Medulla oblongata (tissue), 1 donor: ENCODE measurements at regions not wholly inside any gene's neighbourhood (a gene's known extent, or its start where the extent isn't known, plus 50 kb on each side); places are given as distances from the start of the nearest gene placed in this dataset.
"Not testable (repeated sequence)": the region's sequence is repeated elsewhere in the genome, so short reads cannot be mapped to it uniquely, and the experiment has no call there.

ENCODE experiments used
- DNase-seq: peaks from one replicate; pipeline ENCODE4 v3.0.0-alpha.2; 2015; ENCODE audit errors: extremely low spot score

DNA sequence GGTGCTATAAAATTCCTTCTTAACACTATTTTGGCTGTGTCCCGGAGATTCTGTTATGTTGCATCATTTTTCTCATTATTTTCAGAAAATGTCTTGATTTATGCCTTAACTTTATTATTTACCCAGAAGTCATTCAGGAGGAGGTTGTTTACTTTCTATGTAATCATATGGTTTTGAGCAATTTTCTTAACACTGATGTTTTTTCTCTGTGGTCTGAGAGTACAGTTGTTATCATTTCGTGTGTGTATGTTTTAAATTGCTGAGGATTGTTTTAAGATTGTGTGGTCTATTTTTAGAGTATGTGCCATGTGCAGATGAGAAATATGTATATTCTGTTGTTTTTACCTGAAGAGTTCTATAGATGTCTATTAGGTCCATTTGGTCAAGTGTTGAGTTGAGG lies 498.1 kb upstream of the ZNF608 start:
- DNase-seq, result no peak

DNA sequence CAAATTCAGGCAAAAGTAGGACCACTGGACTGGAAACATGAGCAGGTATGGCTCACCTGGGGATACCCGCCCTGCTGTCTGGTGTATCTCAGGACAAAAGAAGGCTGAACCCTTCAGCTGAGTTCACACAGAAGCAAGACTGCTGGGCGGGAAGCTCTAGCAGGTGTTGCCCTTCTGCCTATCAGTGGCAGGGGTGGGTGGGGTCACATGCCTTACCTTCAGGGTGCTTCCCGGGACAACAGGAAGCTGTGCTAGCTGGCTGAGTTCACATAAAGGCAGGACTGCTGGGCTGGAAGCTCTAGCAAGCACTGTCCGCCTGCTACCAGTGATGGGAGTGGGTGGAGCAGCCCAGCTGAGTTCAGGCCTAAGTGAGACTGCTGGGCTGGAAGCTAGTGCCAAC lies 498.8 kb upstream of the ZNF608 start:
- DNase-seq, result no peak

DNA sequence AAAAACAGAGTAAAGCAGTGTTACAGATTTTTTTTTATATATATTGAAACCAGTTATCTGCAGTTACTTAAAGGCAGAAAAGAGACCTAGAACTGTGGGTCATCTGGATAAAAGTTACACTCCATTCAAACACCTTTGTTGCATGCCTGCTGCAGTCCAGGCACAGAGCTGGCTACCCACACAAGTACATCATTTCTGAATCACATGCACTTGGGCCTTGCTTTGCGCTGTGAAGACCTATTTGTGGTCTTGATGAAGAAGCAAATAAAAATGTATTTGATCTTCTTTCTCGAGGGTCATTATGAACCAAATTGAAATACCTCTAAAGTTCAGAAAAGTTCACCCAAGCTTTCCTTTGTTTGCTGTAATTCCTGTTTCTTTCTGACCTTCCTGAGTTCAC lies 503.0 kb upstream of the ZNF608 start:
- DNase-seq, result no peak

DNA sequence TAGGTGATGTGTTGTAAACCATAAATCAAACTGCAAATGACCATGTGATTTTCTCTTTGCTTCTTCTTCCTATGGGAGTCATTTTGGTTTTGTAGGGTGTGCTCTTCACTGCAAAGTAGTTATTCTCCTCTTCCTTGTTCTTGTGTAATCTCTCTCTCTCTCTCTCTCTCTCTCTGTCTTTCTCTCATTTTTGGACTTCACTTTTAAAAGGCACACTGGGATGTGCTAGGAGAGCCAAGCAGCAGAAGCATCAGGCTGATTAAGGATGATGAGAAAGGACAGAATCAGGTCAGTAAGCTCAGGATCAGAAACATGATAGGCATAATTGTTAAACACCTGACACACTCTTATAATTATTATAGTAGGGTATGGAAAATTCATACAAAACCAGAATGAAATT lies 505.3 kb upstream of the ZNF608 start:
- no peak for DNase-seq

DNA sequence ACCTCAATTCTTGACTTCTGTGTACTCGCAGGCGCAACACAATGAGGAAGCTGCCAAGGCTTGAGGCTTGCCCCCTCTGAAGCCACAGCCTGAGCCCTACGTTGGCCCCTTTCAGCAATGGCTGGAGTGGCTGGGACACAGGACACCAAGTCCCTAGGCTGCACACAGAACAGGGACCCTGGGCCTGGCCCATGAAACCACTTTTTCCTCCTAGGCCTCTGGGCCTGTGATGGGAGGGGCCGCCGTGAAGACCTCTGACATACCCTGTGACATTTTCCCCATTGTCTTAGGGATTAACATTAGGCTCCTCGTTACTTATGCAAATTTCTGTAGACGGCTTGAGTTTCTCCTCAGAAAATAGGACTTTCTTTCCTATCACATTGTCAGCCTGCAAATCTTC lies 507.2 kb upstream of the ZNF608 start:
- DNase-seq, result not testable (repeated sequence)

DNA sequence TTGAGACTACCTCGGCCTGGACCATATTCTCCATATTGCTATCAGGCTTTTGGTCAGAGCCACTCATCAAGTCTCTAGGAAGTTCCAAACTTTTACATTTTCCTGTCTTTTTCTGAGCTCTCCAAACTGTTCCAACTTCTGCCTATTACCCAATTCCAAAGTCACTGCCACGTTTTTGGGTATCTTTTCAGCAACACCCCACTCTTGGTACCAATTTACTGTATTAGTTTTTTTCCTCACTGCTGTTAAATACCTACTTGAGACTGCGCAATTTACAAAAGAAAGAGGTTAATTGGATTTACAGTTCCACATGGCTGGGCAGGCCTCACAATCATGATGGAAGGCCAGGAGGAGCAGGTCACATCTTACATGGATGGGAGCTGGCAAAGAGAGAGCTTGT lies 507.8 kb upstream of the ZNF608 start:
- no peak for DNase-seq

DNA sequence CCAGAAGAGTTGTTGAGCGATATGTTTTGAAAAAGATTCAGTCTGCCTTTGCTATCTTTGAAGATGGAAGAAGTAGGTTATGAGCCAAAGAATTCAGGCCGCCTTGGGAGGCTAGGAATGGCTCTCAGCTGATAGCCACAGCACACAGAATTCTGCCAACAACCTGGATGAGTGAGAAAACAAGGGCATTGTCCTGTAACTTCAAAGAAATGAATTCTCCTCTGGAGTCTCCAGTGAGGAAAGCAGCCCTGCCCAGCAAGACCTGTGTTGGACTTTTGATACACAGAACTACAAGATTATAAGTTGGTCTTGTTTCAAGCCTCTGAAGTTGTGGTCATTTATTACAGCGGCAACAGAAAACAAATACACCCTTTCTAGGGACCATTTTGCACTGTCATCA lies 509.9 kb upstream of the ZNF608 start:
- DNase-seq, result no peak

DNA sequence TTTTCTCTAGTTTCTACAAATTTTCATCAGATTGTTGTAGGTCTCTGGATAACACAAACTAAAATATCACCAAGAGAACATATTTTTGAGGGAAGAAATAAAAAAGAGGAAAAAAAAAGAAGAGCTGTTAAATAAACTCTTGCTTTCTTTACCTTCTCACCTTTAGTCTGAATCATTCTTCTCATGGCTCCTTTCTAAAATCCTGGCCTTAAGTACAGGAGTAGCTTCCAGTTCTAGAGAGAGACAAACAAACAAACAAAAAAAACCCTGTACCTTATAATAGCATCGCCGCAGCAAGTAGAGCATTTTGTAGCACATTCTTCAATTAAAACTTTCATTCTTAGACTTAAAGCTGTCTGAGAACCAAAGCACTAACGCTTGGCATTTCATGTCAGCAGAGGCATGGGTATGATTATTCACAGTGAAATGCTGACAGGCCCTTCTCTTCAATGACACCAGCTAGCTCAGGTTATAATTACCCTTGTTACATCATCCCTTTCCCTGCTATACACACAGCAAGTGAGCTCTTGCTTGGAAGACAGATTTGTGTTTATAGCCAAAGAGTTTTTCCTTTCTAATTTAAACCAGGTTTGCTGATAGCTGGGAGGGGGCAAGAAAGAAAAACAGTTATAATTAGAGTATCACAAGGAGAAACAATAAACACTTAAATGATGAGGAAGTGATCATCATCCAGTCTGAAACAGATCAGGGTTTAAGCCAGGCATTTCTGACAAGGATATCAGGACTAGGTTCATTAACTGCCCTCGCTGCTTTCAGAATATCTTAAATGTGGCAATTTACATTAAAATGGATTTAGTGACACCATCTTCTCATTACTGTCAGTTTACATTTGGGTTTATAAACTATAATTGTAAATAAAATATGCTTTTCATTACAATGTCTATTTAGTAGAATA lies 510.9 kb upstream of the ZNF608 start:
- DNase-seq, result no peak

DNA sequence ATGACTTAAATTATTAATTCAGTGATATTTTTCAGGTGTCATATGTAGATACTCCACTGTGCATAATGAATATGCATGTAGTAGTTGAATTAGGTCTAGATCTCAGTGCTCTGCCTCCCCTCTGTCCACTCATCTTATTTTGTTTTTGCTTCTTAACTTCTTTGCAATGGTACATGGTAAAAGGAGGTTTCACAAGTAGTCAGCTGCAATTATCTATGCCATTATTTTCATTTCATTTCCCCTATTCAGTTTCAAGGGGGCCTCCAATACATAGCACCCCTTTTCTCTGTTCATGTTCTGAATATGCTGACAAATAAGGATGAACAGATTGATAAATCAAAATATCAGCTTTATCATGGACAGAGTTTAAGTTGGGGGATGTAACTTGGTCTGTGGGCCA lies 511.6 kb upstream of the ZNF608 start:
- DNase-seq, result no peak

DNA sequence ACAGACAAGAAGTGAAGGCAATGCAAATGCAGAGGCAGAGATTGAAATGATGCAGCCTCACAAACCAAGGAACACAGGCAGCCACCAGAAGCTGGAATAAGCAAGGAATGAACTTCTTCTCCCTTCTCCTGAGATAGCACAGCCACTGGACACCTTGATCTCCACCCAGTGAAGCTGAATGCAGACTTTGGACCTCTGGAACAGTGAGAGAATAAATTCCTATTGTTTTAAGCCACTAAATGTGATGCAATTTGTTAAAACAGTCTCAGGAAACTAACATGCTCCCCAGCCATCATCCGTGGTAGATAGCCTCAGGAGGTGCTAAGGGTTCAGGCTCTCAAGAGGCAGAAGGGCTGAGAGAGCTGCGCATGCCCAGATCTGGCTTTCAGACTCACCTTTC lies 512.2 kb upstream of the ZNF608 start:
- DNase-seq, result no peak

DNA sequence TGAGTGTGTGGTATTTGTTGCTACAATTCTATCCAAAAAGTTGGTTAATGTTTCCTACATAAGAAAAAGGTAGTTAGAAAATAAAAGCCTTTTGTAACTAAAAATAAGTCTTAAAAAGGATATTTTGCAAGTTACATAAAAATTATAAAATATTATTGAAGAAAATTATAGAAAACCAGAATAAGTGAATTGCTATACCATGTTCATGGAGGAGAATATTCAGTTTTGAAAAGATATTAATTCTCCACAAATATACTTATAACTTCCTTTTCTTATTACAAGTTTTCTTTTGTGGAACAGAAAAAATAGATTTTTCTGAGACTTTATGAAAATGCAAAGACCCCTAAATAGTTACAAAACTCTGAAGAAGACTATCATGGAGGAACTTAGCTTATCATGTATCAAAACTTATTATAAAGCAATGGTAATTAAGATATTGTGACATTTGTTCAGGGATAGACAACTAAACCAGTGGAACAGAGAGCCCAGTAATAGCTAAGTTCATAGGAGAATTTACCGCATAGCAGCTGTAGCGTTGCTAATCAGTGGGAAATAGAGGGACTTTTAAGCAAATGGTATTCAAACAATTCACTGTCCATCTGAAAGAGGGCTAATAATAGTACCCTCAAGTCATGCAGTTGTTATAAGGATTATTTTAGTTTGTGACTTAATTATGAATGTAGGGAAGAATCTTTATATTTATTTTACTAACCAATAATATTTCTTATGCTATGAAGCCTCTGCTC lies 515.2 kb upstream of the ZNF608 start:
- no peak for DNase-seq

DNA sequence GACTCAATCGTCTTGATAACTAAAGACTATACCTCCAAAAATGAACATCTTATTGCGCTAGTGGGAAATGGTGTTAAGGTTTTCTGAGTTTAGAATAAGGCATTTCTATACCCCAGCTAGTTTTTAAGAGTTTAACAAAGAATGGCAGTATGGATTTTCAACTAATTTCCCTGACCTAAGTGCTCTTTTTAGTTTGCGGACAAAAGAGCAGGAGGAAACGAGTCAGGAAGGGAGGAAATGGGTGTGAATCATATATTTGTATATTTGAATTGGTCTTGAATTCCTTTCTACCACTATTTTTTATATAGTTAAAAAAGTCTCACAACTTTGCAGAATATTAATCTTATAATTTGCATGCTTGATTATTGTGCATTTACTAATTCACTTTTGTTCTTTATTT lies 516.3 kb upstream of the ZNF608 start:
- no peak for DNase-seq

DNA sequence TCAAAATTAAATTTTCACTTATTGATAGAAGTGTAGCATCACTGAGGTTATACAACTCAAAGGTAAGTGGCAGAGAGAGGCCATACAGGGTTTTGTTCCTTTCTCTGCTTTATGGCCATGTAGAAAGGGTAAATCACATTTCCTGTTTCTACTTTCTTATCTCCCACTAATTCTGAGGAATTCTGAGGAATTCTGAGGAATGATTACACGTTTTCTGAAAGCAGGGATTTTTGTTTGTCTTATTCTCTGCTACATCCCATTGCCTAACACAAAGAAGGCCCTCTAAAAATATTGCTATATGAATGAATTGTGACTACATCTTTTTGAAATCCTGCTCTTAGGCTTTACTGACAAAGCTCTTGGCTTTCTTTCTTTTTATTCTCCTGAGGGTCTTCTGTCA lies 516.9 kb upstream of the ZNF608 start:
- DNase-seq, result no peak

DNA sequence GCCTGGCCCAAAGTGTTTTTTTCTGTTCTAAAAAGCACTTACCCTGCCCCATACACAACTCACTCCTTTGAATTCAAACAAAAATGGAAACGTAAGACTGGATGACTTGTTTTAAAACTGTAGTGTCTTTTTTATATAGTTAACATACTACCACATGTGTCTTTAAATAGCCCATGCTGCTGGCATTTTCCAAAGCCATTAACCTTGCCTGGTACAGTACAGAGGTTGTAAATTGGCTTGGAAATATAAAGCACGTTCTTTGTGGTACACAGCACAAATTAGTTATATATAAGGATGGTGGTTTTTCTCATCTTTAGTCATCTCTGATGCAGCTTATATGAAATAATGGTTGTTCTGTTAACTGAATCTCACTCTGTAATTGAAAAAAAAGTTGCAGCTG lies 519.7 kb upstream of the ZNF608 start:
- no peak for DNase-seq

DNA sequence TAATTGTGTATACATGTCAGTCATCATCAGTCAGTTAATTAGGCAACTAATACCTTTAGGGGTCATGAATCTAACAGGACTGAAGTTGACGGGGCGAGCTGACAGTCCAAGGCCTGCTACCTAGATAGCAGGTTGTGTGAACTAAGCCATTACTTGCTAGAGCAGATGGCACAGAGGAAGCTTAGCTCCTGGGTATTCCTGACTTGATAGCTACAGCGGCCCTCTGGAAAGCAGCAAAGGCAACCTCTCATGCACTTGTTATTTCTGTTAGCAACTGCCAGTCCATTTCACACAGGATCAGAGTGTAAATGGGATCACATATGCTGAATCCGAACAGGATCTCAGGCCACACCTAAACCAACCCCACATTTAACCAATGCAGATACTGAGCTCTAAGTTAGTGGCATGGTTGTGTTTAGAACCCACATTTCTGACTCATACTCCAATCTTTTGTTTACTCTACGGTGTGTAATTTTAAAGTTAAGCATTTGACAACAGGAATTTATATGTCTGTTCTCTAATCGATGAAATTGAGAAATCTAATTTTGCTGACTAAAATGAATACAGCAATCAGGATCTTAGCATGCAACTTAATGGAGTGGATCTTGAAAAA lies 521.3 kb upstream of the ZNF608 start:
- no peak for DNase-seq

DNA sequence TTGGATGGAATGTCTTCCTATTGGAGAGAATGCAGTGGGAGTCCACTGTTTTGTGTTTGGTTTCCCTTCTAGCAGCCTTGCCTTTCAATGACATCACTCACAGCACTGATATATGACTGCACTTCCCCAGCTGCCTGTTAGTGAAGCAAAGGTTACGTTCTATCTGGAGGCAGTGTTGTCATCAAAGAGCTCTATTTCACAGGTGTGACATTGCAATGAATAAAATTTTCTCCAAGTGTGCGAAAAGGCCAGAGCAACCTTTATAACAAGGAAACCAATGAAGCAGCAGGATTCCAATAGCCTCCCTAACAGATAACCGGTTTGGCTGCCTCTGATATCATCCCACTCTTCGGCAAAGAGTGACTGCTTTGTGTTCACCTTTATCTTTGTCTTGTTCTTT lies 523.5 kb upstream of the ZNF608 start:
- DNase-seq, result no peak

DNA sequence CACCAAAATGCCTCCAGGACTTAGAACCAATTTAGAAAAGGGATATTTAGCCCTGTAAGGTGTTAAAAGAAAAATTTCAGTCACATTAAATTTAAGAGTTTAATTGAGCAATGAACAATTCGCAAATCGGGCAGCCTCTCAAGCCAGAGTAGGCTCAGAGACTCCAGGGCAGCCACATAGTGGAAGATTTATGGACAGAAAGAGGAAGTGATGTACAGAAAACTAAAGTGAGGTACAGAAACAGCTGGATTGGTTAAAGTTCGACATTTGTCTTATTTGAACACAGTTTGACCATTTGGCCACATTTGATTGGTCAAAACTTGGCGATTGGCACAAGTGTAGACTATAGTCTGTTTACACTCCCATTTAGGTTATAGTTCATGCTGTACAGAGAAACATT lies 525.9 kb upstream of the ZNF608 start:
- no peak for DNase-seq

DNA sequence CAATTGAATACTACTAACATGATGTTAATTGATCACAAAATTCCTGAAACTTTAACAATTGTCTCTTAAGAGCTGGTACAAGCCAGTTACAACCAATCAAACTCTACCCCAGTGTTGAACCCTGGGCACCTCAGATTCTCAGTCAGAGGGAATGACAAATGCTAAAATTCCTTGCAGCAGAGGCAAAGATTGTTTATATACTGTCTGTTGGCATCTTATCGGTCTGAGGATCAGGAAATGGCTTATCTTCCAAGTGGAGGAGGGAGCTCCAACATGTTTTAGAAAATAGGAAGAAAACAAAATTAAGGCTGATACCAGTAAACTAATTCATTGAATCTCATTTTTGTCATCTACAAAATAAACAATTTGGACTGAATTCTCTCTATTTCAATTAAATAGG lies 527.8 kb upstream of the ZNF608 start:
- DNase-seq, result no peak

DNA sequence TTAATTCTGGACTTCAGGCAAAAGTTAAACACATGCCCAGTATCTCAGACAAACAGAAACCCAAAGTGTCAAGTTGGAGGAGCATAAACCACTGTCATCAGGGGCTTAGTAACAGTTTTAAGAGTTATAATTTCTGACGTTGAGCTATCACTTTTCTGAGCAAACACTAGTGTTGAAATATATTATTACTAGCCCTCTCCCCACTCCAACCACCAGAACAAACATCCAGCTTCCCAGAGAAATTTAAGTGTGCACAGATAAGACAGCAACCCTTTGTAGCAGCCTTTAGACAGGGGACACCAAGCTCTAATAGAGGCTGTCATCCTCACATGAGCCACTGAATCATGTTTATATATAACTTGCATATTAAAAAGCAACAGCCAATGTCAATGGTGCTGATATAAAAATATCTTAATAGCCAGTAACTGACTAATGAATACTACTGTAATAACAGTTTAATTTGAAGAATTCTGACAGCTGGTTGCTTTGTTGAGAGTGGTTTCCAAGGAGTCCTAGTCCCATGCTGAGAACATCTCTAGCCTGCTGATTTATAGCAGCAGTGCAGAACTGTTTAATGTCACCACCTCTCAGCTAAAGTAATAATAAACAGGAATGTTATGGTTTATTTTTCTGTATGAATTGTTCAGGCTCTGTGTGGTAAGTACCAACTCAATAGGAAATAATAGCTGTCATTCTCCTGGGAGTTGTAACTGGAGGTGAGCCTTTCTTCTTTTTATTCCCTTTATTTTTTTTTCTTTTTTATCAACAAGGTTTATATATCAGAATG lies 528.7 kb upstream of the ZNF608 start:
- no peak for DNase-seq

DNA sequence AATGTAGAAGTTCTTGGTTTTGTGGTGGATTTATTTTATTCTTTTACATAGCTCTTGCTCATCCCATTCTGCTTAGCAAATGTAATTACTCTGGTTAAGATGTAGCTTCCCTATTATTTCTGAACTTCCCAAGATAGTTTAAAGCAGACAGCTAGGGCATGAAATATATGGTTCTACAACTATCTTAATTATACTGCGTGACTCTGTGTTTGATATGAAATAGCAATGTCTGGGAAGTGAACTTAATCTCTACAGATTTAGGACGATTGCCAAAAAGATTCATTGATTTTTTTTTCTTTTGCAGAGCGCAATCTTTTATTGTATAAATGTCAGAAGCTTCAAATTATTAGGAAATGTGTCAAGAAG lies 529.3 kb upstream of the ZNF608 start:
- no peak for DNase-seq

DNA sequence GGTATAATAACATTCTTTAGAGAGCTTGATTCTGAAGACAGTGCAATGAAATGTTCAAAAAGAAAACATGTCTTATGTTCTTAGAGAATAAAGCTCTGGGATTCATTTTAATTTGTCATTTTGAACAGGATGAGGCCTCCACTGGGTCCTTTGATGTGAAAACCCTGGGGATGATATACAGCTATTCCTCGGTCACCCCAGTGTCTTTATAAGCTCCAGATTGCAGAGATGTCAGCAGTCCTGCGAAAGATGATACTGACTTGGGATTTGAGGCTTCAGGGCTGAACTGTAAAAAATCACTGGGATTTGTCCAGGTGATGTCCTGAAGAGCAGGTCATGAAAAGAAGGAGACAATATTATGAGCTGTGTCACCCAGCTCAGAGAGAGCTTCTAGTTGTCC lies 529.7 kb upstream of the ZNF608 start:
- DNase-seq, result no peak

DNA sequence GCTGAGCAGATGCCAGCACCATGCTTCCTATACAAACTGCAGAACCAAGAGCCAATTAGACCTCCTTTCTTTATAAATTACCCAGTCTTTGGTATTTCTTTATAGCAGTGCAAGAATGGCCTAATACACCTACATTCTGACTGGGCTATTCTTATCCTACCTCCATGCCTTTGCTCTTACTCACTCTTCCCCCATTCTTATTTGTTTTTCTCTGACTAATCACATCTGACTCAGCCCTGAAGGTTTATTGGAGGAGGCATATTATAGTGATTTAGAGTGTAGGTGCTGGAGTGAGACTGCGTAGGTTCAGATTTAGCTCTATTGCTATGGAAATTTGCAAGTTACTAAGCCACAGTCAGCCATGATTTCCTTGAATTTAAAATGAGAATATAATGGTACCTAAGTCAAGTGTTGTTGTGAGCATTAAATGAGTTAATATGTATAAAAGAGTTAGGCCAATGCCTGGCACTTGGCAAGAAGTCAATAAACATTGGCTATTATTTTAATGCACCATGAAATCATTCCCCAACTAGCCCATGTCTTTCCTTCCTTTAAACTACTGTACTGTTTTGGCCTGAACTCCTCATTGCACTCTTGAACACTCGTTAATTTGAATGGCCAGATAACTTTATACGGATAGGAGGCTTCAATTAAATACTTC lies 531.2 kb upstream of the ZNF608 start:
- DNase-seq, result no peak
